8988T (cell line): ENCODE measurements at regions not wholly inside any gene's neighbourhood (a gene's known extent, or its start where the extent isn't known, plus 50 kb on each side); places are given as distances from the start of the nearest gene placed in this dataset.
A peak's percentile ranks its signal among the peaks of the same experiment; 100 is the strongest.
"Not testable (repeated sequence)": the region's sequence is repeated elsewhere in the genome, so short reads cannot be mapped to it uniquely, and the experiment has no call there.

ENCODE experiments used
- DNase-seq: peaks from one replicate; pipeline ENCODE4 v3.0.0; 2011

DNA sequence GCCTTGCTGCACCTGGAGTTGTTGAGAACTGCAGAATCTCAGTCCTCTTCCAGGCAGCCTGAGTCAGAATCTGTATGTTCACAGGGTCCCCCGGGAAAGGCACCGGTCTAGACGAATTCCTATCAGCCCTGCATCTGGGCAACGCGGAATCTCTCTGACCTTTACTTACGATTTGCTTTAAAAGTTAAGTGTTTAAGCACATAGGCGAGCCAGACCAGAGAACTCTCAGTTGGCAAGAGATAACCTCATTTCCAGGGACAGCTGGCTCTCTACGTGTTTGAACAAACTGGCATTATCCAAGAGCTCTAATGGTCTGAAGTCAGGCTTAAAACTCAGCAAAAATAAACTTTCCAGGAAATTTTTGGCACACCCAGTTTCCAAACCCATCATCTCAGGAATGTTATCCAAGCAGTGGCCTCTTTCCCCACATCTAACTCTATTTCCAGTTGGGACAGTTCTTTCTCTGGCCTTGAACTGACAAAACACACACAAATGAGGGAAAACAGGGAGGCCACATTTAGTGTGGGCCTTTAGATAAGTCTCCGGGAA is 53.4 kb downstream of the HES1 start:
- DNase-seq: no peak

DNA sequence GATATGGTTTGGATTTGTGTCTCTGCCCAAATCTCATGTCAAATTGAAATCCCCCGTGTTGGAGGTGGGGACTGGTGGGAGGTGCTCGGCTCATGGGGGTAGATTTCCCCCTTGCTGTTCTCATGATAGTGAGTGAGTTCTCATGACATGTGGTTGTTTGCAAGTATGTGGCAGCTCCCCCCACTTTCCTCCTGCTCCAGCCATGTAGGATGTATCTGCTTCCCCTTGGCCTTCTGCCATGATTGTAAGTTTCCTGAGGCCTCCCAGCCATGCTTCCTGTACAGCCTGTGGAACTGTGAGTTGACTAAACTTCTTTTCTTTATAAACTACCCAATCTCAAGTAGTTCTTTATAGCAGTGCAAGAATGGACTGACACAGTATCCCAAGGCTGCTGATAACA is 55.9 kb downstream of the HES1 start:
- not testable (repeated sequence) for DNase-seq

DNA sequence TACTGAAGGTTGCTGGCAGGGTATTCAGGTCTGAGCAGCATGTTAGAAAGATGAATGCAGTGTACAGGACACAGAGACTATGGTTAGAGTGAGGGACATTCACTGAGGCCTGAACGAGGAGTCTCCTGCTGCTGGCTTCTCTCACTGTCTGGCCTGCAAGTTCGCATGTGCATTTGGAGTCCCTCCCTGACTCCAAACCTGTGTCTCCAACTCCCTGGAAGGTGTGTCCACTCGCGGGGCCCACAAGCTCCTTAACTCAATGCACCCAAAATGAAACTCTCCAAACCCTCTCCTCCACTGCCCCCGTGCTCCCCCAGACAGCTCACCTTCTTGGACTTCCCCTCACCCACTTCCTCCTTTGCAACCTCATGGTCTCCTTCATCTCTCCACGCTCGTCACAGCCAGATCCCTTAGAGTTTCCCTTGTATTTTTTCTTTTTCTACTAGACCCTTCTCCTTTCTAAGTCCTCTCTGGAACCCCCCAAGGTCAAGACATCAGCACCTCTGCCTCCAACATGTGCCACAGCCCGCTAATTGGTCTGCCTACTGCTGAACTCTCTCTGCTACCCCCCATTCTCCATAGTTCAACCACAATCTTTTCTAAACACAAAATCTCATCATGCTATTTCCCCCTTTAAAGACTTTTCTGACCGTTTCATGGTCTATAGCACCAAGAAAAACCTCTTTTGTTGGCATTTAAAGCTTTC is 58.3 kb downstream of the HES1 start:
- DNase-seq: no peak

DNA sequence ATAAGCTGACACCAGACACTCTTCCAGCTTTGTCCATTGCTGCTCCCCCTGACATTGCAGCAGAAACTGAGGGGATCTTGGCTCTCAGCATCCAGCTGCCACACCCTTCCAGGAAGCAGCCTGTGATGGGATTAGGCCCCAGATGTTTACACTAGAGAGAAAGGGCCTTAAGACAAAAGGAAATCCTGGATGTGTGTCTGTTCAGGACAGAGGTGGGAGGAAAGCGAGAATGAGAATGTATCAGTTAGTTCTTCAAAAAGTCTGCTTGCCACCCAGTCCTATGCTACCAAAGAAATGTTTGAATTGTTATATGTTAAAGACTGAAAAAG is 58.8 kb downstream of the HES1 start:
- no peak for DNase-seq

DNA sequence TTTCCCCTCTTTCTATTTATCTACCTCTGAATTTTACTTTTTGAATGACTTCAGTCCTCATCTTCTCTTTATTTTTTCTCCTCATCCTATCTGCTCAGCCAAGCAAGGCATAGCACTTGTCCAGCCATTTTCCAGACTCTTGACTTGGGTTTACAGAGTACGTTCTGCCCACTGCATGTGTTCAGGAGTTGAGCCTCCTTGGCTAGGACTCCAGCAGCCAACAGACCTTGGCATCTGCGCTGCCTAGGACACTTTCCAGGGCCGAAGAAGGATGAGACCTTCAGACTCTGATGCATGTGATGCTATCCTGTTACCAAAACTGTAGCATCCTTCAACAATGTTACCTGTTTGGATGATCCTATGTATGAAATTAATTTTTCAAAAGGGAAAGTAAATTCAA is 59.7 kb downstream of the HES1 start:
- no peak for DNase-seq

DNA sequence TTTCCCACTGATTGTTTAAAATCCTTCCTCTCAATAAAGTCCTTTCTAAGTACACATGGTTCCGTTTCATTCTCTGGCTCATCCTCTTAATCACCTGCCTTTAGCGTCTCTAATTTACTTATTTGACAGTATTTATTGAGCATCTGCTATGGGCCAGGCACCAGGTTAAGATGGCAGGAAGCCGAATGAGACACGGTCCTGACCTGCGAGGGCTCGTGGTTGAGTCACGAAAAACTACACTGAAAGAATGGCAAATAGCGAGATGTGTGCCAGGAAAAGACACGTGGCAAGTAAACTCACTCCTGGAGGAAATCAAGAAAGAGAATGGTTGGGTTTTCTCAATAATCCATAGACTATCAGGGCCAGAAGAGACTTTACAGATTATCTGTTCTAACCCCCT is 60.9 kb downstream of the HES1 start:
- no peak for DNase-seq

- DNase-seq: no peak
These were observed 61.5 kb downstream of the HES1 start for GRCh38 chr3:194197396-194197960.

GRCh38 chr3:194197981-194198695 is 62.2 kb downstream of the HES1 start:
- DNase-seq: no peak

DNA sequence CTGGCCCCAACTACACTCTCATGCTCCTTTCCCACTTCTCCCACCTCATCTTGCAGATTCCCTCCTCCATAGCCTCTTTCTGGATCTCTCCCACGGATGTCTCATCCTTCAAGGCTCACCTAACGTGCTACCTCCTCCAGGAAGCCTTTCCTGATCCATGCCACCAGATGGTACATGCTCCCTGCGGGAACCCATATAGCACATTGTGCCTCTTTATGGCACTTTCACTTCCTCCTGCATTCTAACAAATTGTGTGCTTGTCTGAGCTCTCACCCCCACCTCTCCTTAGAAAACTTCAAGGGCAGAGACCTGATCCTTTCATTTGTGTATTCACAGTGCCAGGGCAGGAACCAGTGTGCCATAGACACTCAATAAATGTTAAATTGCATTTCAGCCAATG is 63.0 kb downstream of the HES1 start:
- no peak for DNase-seq

DNA sequence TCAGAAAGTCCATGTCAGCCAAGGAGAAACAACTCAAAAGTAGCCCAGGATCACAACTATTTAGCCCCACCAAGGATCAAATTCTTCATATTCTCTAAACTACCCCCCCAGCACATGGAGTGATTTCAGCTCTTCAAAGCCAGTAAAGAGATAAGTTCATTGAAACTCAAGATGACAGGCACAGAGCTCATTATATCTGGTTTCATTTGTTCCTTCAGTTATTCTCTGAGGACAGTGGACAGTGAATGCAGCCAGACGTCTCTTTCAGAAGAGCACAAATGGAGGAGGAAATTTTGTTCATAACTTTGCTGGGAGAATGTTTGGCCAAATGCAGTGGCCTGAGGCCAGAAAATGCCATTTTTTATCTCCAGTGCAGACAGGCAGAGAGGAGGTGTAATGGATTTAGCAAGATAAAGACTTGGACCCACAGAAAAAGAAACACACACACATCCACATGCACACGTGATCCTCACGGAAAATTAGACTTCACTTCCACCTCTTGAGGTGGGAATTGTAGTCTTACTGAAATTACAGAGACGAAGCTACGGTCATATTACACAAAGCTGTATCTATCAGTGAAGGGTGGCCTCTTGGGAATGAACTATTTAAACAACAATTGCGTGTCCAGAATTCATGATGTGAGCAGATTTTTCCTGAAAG is 64.6 kb downstream of the HES1 start:
- DNase-seq: no peak

- no peak for DNase-seq
These were observed 66.2 kb downstream of the HES1 start for GRCh38 chr3:194201953-194202666.

DNA sequence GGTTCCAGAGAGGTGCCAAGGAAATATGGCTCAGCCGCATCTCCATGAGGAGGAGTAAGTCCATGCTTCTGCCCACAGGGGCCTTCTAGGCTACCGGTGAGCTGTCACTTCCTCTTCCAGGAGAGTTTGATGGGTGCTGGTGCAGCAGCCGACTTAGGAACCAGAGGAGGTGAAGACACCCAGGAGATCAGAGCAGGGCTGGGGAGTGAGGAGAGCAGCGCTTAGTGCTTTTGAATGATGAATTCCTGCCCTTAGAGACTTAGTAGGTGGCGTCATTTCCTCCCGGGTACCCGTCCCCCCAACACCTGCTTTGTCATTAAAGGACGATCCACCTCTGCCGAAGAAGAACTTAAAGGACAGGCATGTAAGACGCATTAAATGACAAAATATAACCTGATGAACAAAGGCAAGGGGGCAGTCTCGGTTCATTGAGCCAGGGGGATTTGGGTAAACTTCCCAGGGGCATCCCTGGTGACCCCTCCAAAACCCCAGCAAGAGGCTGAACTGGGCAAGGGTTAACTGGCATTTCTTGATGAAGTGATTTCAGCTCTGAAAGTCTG is 67.6 kb downstream of the HES1 start:
- DNase-seq: no peak

DNA sequence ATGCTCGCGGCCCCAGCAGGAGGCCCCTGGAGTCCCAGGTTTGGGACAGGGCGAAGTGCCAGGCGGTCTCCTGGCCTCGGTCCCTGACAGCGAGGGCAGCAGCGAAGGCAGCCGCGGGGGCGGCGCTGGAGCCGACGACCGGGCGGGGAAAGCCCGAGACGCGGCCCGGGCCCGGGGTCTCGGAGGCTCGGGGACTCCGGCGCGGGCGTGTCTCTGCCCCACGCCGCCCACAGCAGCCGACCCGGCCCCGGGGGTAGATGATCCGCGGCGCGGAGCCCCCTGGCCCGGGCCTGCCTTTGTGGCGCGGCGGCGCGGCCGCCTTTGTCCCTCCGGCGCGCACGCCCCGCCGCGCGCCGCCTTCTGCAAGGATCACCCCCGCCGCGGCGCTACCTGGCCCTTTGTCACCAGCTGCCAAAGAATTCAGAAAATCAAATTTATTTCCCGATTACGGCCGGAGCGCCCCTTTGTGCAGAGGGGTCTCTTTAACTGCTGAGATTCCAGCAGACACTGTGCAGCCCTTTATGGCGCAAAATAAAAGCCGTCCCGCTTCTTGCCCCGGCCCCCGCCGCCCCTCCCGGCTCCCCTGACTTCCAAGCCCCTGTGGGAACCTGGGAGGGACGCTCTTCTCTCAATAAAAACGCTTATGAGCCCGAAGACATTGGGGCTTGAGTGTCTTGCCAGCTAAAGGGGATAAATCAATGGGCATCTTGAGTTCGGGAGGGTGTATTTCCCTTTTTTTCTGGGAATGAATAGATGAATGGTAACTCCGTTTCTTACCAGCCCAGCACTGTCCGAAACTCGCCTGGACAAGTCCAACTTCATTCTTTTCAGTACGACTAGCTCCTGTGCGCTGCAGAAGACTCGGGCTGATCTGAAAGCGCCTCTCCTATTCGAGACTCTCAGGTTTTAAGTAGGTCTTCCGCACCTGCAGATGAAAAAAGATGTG is 68.4 kb downstream of the HES1 start:
- DNase-seq: peak; percentile 60

DNA sequence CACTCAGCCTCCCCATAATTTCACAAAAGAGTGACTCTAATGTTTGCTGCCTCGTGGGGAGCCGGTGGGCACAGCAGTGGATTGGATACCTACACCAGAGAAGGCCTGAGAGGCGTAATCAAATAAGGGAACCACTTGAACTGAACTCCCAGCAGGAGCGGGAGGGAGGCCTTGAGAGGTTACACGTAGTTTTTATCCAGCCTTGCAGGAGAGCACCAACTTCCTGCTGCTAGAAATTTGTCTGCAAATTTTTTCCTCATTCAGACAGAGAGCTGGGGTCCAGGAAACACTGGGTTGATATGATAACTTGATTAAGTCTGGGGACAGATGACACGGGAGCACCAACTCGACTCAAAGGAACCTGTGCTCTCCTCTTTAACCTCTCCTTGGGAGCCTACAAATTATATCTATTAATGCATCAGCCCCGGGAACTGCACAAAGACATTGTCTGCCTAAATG is 69.8 kb downstream of the HES1 start:
- no peak for DNase-seq

DNA sequence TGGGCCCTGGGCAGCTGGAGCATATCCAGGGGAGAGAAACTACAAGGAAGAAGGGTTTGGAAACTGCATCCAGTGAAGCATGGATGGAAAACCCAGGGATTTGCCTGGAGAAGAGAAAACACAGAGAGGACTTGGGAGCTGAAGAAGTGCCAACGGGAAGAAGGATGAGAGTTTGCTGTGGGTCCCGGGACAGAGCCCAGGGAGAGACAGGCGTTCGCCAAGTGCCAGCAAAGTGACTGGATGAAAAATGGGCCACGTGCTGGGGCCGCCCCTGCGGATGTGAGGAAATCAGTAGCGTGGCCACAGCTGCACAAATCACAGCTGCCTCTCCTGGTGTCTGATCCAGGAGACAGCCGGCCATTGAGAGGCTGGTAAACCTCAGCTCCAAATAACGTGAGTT is 70.4 kb downstream of the HES1 start:
- no peak for DNase-seq

GRCh38 chr3:194208709-194209108 is 72.8 kb downstream of the HES1 start:
- no peak for DNase-seq

DNA sequence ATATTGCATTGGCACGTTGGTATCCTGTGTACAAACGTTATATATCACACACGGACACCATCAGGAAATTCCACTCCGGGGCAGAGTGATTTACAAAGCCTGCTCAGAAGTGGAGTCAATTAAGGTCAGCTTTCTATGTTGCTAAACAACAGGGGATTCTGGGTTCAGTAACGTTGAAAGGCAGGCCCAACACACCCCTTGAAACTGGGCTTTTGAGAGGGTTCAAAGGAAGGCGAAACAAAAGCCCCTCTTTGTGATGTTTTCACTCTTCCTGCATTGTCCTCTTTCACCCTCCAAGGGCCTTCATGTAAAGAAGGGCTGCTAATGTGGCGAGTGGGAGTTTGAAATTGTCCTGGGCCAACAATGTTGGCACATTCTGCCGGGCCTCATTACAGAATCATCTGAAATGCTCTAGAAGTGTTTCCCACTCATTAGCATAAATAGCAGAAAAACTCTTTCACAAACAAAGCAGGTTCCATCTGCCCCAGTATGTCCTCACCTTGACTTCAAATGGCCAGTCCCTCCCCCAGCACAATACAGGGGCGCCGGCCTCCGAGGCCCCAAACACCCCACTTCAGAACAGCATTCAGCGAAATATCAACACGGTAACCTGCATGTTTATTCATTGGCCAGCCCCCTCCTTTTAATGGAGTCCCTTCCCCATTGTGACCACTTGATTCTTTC is 76.4 kb downstream of the HES1 start:
- no peak for DNase-seq

- DNase-seq: no peak
These were observed 76.9 kb downstream of the HES1 start for GRCh38 chr3:194212845-194213331.

DNA sequence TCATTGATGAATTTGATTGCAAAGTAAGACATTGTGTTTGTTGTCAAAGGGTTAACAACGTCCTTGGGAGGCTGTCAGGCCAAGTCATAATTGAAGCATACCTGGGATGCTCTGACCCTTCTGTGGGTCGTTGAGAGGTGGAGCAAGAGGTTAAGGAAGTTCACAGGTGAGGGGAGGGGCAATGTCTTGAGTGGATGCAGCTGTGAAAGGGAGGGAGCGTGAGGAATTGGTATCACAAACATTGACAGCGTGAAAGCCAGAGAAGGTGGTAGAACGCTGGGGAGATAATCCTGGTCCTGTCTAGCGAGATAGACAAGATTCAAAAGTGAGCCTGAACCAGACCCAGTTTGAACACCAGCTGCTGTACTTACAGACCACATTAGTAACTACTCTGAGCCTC is 79.4 kb downstream of the HES1 start:
- DNase-seq: no peak

DNA sequence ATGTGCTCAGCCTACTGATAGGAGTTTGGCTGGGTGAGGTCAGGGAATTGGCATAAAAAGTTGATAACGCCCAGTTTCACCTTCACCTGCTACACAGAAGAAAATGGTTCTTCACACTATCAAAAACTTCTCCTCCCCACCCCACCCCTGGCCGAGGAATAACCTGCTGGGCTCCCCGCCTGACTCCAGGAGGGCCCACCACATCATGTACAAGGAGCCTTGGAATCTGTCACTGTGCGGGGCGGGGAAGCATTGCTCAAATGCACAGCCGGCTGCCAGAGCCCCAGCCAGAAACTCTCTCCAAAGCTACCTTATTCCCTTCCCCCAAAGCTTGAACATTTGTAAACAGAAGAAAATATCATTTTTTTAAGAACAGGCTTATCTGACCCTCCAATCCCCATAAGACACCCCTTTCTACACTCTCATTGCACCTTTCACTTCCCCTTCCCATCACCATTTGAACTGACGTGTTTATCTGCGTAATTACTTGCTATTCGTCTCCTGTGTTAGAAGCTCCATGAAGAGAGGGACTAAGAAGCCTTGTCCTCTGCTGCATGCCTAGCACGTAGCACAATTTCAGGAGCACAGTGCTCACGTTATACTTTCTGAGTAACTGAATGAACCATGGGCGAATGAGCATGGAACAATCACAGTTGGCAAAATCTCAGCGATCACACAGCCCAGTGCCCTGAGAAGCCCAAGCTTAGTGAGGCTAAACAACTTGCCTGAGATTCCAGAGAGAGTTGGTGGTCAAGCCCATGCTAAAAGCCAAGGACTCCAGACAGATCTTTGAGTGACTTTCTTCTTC is 82.9 kb downstream of the HES1 start:
- no peak for DNase-seq
